Activated naive CD8-positive, alpha-beta T cell treated with anti-CD3 and anti-CD28 coated beads, Interleukin-2, amount 50 U/mL, for 24 hours (primary cell): ENCODE measurements at regions not wholly inside any gene's neighbourhood (a gene's known extent, or its start where the extent isn't known, plus 50 kb on each side); places are given as distances from the start of the nearest gene placed in this dataset.
A peak's percentile ranks its signal among the peaks of the same experiment; 100 is the strongest.

Source experiments
- ATAC-seq: fragments of 150-1000 bp; cut with Tn5 transposase; one replicate; pipeline ENCODE4 v1.10.0; 2021
- DNase-seq: peaks from one replicate; pipeline ENCODE4 v3.0.0; 2021
- H3K27ac Mint-ChIP-seq: one replicate; pipeline ENCODE4 v1.8.0; 2021; ENCODE audit warnings: mild to moderate bottlenecking, mixed read lengths
- H3K27me3 Mint-ChIP-seq: one replicate; pipeline ENCODE4 v1.8.0; 2021; ENCODE audit warnings: mixed read lengths
- H3K36me3 Mint-ChIP-seq: one replicate; pipeline ENCODE4 v1.8.0; 2021; ENCODE audit warnings: low read depth, mixed read lengths
- H3K4me1 Mint-ChIP-seq: one replicate; pipeline ENCODE4 v1.8.0; 2021; ENCODE audit warnings: mixed read lengths
- H3K4me3 Mint-ChIP-seq: one replicate; pipeline ENCODE4 v1.8.0; 2021; ENCODE audit warnings: mild to moderate bottlenecking, moderate library complexity, mixed read lengths
- H3K9me3 Mint-ChIP-seq: one replicate; pipeline ENCODE4 v1.8.0; 2021; ENCODE audit warnings: mixed read lengths

DNA sequence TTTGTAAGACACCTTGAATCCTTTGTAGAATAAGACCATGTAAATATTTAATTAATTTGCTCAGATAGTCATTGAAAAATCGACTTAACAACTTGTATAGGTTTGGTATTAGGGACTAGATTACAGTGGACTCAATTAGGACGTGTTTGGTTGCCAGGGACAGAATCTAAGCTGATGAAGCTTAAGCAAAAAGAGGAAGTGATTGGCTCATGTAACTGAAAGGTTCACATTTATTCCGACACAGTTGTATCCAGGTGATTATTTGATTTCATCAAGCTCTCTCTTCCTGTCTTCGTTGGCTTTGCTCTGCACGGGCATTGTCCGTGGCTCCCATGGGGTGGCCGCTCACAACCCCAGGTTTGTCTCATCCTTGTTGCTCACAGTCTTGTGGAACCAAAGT, 146.4 kb downstream of the C11orf91 start:
- no peak for ATAC-seq
- Mint-ChIP-seq H3K4me3 (no peak overlapping the region), H3K27me3 (peaks cover 18% of the 10 kb centered on the region), H3K36me3 (no peaks in the 10 kb centered on the region), H3K27ac (no peak overlapping the region), H3K9me3 (no peaks in the 10 kb centered on the region), H3K4me1 (no peaks in the 10 kb centered on the region)
- DNase-seq, result no peak

DNA sequence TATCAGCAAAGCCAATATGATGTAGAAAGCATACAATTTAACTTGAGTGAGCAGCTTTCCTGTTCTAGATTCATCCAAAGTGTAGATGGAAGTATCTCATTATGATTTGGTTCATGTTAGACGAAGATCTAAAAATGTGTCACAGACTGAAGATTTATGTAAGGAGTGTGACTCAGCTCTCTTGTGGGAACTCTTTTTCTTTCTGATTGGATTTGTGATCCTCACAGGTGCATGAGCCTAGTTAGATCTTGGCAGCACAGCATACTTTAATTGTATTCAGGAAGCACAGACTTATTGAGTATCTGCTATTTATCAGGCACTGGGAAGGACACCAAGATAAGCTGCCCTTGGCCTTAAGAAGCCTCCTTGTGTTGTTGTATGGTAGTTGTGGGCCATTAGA, 147.1 kb downstream of the C11orf91 start:
- DNase-seq (no peak), ATAC-seq (no peak)
- no peaks in the 10 kb centered on the region for H3K4me1 Mint-ChIP-seq
- H3K36me3 Mint-ChIP-seq, result no peaks in the 10 kb centered on the region
- H3K4me3 Mint-ChIP-seq, result no peak overlapping the region
- H3K27me3 Mint-ChIP-seq, result peaks cover 21% of the 10 kb centered on the region
- no peaks in the 10 kb centered on the region for H3K9me3 Mint-ChIP-seq
- H3K27ac Mint-ChIP-seq, result no peak overlapping the region

DNA sequence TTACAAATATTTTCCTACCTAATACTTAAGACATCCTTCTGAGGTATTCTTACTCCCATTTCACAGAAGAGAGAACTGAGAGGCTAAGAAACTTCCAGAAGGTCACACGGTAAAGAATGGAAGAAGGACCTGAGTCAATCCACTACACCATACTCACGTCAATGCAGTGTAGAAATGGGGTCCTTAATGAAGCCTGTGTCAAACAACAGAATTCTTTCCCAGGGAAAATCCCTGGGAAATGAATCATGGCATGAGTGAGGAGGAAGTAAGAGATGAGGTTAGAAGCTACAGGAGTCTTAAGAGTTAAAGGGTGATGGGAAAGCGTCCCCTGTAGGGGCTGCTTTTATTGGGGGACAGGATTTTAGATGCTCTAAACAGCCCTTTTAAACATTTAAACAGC, 147.9 kb downstream of the C11orf91 start:
- H3K4me3 Mint-ChIP-seq, result no peak overlapping the region
- H3K36me3 Mint-ChIP-seq, result no peaks in the 10 kb centered on the region
- ATAC-seq (no peak), DNase-seq (no peak)
- H3K27ac Mint-ChIP-seq, result no peak overlapping the region
- no peaks in the 10 kb centered on the region for H3K9me3 Mint-ChIP-seq
- H3K4me1 Mint-ChIP-seq, result no peaks in the 10 kb centered on the region
- peaks cover 20% of the 10 kb centered on the region for H3K27me3 Mint-ChIP-seq

DNA sequence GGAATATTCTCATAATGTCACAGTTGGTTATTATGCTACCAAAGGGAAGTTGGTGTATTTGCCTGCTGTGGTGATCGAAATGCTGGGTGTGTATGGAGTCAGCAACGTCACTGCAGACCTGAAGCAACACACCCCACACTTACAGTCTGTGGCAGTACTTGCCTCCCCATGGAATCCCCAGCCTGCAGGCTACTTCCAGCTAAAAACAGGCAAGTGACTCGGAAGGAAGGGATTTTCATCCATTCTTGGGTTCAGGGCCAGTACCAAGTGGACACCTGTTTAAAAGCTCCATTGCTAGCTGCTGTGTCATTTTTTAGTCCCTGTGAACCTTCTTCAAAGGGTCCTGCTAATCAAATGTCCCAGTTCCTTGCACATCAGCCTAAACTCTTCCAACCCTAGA, 149.6 kb downstream of the C11orf91 start:
- Mint-ChIP-seq H3K4me1 (no peaks in the 10 kb centered on the region), H3K27me3 (peaks cover 23% of the 10 kb centered on the region), H3K4me3 (no peak overlapping the region), H3K36me3 (no peaks in the 10 kb centered on the region), H3K27ac (no peak overlapping the region), H3K9me3 (no peaks in the 10 kb centered on the region)
- ATAC-seq (no peak), DNase-seq (no peak)

DNA sequence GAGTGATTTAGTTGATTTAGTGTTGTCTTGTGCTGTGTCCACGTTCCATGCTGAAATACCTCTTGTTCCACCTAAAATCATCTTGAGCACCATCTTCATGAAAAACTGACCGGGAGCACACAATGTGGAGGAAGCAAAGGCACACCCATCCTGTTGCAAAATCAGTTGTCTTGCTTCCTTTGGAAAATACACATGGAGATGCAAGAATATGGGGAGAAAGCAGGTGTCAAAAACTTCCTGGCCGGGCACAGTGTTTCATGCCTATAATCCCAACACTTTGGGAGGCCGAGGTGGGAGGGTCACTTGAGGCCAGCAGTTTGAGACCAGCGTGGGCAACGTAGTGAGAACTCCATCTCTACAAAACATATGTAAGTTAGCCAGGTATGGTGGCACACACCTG, 151.1 kb downstream of the C11orf91 start:
- no peak overlapping the region for H3K27ac Mint-ChIP-seq
- no peak for ATAC-seq
- H3K27me3 Mint-ChIP-seq, result peaks cover 20% of the 10 kb centered on the region
- no peak overlapping the region for H3K4me3 Mint-ChIP-seq
- H3K9me3 Mint-ChIP-seq, result no peaks in the 10 kb centered on the region
- H3K4me1 Mint-ChIP-seq, result no peaks in the 10 kb centered on the region
- no peaks in the 10 kb centered on the region for H3K36me3 Mint-ChIP-seq
- no peak for DNase-seq

DNA sequence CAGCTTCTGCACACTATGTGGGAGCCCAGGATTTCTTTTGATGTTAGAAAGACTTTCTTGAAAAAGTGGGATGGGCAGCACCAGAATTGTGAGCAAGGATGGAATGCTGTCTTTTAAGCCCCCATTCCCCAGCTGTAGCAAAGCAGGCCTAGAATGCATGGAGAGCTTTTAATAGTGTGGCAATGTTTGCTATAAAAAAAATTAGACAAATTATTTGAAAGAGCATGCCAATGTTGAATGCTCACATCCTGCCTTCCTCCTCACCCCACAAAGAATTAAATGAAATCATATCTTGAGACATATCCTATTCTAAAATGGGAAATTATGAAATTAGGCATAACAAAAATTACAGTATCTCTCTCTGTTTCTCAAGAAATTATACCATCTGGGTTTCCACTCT, 154.7 kb downstream of the C11orf91 start:
- no peaks in the 10 kb centered on the region for H3K36me3 Mint-ChIP-seq
- H3K4me1 Mint-ChIP-seq, result no peaks in the 10 kb centered on the region
- DNase-seq (no peak), ATAC-seq (no peak)
- H3K27me3 Mint-ChIP-seq, result peaks cover 22% of the 10 kb centered on the region
- H3K9me3 Mint-ChIP-seq, result no peaks in the 10 kb centered on the region
- no peak overlapping the region for H3K4me3 Mint-ChIP-seq
- no peak overlapping the region for H3K27ac Mint-ChIP-seq

DNA sequence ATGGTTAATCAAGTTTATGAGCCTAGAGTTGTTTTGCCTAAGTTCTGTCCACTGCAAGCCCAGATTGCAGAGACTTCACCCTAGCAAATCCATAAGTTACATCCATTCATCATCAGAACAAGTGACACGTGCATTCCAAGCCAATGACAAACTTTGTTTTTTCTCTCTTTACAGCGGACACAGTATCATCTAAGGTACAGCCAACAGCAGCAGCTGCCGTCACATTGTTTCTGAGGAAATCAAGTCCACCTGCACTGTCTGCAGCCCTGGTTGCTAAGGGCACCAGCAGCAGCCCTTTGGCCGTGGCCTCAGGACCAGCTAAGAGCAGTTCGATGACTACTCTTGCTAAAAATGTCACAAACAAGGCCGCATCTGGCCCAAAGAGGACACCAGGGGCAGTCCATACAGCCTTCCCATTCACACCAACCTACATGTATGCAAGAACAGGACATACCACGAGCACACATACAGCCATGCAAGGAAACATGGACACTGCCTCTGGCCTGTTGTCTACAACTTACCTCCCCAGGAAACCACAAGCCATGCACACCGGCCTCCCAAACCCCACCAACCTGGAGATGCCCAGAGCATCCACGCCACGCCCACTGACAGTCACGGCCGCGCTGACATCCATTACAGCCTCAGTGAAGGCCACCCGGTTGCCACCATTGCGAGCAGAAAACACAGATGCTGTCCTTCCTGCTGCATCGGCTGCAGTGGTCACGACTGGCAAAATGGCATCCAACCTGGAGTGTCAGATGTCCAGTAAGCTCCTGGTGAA, 155.8 kb downstream of the C11orf91 start:
- DNase-seq, result no peak
- no peaks in the 10 kb centered on the region for H3K36me3 Mint-ChIP-seq
- H3K4me1 Mint-ChIP-seq, result no peaks in the 10 kb centered on the region
- peaks cover 22% of the 10 kb centered on the region for H3K27me3 Mint-ChIP-seq
- no peak for ATAC-seq
- no peak overlapping the region for H3K4me3 Mint-ChIP-seq
- no peaks in the 10 kb centered on the region for H3K9me3 Mint-ChIP-seq
- no peak overlapping the region for H3K27ac Mint-ChIP-seq

DNA sequence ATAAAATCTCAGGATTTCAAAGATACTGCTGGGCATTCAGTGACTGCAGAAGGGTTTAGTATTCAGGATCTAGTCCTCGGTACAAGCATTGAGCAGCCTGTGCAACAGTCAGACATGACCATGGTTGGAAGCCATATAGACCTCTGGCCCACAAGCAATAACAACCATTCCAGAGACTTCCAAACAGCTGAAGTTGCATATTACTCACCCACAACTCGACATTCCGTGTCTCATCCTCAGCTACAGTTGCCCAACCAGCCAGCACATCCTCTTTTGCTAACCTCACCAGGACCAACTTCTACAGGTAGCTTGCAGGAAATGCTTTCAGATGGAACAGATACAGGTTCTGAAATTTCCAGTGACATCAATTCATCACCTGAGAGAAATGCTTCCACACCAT, 156.8 kb downstream of the C11orf91 start:
- Mint-ChIP-seq H3K27me3 (peaks cover 22% of the 10 kb centered on the region), H3K27ac (no peak overlapping the region), H3K36me3 (no peaks in the 10 kb centered on the region), H3K9me3 (no peaks in the 10 kb centered on the region), H3K4me3 (no peak overlapping the region), H3K4me1 (no peaks in the 10 kb centered on the region)
- ATAC-seq (no peak), DNase-seq (no peak)

DNA sequence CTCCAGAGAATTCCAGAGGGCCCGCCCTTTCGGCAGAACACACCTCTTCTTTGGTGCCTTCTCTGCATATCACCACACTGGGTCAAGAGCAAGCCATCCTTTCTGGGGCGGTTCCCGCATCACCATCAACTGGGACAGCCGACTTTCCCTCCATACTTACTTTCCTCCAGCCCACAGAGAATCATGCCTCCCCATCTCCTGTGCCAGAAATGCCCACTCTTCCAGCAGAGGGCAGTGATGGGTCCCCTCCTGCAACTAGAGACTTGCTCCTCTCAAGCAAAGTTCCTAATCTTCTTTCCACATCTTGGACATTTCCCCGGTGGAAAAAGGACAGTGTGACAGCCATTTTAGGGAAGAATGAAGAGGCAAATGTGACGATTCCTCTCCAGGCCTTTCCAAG, 157.7 kb downstream of the C11orf91 start:
- Mint-ChIP-seq H3K27me3 (peaks cover 19% of the 10 kb centered on the region), H3K36me3 (no peaks in the 10 kb centered on the region), H3K4me3 (no peak overlapping the region), H3K4me1 (no peaks in the 10 kb centered on the region), H3K27ac (no peak overlapping the region), H3K9me3 (no peaks in the 10 kb centered on the region)
- DNase-seq (peak; percentile 45), ATAC-seq (no peak)

DNA sequence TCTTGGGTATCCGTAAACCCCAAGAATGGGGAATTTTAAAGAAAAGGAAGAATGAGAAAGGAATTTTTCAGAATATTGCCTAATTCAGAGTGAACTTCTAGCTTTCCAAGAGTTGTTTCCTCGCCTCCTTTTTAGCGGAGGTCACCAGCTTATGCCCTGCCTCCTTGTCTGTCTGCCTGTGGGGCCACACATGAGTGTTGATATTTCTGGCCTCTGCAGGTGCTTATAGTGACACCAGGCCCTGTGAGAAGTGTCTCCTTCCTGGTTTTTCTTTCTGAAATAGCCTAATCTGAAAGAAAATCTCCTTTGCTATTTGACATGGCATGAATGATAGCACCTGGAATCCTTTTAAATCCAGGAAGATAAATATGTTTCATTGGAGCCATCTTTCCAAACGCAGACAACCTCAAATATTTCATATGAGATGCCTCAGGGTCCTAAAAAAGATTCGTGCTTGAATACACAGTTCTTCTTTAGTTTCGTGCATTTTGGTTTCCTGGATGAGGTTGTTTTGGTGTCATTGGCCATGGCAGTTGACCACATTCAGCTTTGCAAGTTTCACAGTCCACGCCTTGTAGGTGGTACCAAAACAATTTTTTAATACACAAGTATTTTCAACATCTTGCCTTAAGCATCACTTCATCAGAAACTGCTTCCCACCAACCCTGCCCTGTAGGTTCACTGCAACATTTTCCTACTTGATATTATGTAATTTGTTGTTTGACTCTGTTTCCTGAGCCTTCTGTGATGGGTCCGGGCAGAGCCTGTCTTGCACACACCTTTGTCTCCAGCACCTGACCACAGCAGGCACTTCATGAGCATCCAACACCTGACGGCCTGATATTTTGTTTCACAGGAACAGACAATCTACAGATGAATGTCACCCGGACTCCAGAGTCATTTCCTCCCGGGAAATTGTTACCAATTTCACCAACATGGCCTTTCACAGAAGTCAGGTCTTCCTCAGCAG, 159.4 kb downstream of the C11orf91 start:
- Mint-ChIP-seq H3K4me3 (no peak overlapping the region), H3K9me3 (no peaks in the 10 kb centered on the region), H3K27ac (no peak overlapping the region), H3K4me1 (no peaks in the 10 kb centered on the region), H3K36me3 (no peaks in the 10 kb centered on the region), H3K27me3 (peaks cover 25% of the 10 kb centered on the region)
- DNase-seq (no peak), ATAC-seq (no peak)

DNA sequence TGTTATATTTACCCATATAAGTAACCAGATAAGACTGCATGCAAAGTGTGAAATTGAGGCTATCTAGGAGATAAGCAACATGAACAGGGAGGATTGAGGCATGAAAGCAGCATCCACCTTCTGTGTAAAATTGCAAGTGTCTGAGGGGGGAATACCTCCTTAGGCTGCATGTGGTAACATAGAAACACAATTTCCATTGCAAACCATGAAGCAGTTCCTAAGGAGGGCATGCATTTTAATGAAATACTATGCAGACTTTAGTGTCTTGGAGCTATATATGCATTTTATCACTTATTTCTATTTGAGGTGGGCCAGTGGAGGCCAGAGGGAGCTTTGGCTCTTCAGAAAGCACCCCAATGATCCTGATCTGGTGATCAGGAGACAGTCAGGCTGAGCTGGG, 160.2 kb downstream of the C11orf91 start:
- Mint-ChIP-seq H3K36me3 (no peaks in the 10 kb centered on the region), H3K4me1 (no peaks in the 10 kb centered on the region), H3K9me3 (no peaks in the 10 kb centered on the region), H3K4me3 (no peak overlapping the region), H3K27me3 (peaks cover 29% of the 10 kb centered on the region), H3K27ac (no peak overlapping the region)
- no peak for DNase-seq
- ATAC-seq, result no peak

DNA sequence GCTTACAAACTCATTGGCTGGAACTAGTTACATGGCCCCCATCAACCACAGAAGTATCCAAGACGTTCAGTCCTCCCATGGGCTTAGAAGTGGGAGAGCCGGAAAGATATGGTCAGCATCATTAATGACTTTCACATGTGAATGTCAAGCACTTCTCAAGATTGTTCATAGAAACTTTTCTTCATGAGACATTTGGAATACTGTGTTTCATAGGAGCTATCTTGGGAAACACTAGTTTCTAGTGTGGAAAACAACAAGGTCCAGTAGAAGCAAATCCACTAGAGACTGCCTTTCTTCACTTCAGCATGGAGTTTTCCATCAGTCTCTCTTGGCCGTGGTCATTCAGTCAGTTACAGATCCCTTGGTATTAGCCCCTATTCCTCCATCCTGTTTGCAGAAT, 160.9 kb downstream of the C11orf91 start:
- H3K36me3 Mint-ChIP-seq, result no peaks in the 10 kb centered on the region
- no peak overlapping the region for H3K27ac Mint-ChIP-seq
- no peaks in the 10 kb centered on the region for H3K4me1 Mint-ChIP-seq
- H3K9me3 Mint-ChIP-seq, result no peaks in the 10 kb centered on the region
- ATAC-seq, result no peak
- no peak overlapping the region for H3K4me3 Mint-ChIP-seq
- H3K27me3 Mint-ChIP-seq, result peaks cover 29% of the 10 kb centered on the region
- no peak for DNase-seq

DNA sequence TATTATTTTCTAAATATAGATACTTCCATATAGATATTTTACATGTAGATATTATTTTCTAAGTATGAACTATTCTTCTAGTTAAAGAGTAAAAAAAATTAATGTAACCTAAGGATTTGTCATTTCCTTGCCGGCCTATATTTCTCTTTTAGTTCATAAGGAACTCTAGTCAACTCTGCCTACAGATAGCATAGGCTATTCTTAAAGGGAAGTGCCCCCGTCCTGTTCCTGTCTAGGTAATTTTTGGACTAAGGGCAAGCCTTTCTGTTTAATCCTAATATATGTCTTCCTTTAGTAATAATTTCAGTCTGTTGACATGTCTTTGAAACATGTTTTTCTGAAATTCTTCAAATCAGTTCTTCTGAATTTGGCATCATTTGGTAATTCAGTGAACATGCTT, 161.9 kb downstream of the C11orf91 start:
- Mint-ChIP-seq H3K4me1 (no peaks in the 10 kb centered on the region), H3K9me3 (no peaks in the 10 kb centered on the region), H3K36me3 (no peaks in the 10 kb centered on the region), H3K4me3 (no peak overlapping the region), H3K27me3 (peaks cover 32% of the 10 kb centered on the region), H3K27ac (no peak overlapping the region)
- ATAC-seq (no peak), DNase-seq (no peak)

DNA sequence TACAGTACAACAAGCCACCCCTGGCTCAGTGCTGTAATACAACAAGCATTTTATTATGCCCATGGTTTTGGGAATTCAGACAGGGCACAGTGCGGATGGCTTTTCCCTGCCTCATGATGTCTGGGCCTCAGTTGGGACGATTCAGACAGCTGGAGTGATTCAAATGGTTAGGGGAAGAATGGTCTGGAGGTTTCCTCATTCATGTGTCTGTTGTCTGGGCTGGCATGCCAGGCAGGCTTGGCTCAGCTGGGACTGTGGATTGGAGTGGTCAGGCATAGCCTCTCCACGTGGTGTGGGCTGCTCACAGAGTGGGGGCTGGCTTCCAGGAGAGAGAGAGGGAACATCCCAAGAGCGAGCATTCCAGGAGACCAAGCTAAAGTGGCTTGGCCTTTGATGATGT, 164.4 kb downstream of the C11orf91 start:
- Mint-ChIP-seq H3K4me1 (no peaks in the 10 kb centered on the region), H3K27me3 (peaks cover 21% of the 10 kb centered on the region)

DNA sequence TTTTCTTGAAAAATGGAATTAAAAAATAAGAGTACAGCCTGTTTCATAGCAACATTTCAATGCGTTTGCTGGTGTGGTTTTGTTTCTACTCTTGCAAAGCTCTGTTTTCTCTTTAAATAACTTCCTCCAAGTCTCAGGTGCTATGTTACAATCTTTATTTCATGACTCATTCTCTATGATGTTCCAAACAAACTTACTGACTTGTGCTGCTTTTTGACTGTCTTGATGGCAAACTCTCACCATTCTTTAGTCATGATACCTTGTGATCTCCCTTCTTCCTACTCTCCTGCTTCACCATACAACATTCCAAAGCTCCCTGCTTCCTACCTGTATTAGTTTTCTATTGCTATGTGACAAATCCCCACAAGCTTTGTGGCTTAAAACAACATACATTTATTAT, 166.1 kb downstream of the C11orf91 start:
- Mint-ChIP-seq H3K27me3 (peaks cover 21% of the 10 kb centered on the region), H3K9me3 (no peaks in the 10 kb centered on the region), H3K4me3 (no peak overlapping the region), H3K36me3 (no peaks in the 10 kb centered on the region), H3K27ac (no peak overlapping the region), H3K4me1 (no peaks in the 10 kb centered on the region)
- ATAC-seq (no peak), DNase-seq (no peak)

More for the DNA sequence above, 164.4 kb downstream of the C11orf91 start:
- no peak for ATAC-seq
- Mint-ChIP-seq H3K36me3 (no peaks in the 10 kb centered on the region), H3K9me3 (no peaks in the 10 kb centered on the region), H3K4me3 (no peak overlapping the region), H3K27ac (no peak overlapping the region)
- no peak for DNase-seq
